ENCODE measurements at regions not wholly inside any gene's neighbourhood (a gene's known extent, or its start where the extent isn't known, plus 50 kb on each side); places are given as distances from the start of the nearest gene placed in this dataset.
"Not testable (repeated sequence)": the region's sequence is repeated elsewhere in the genome, so short reads cannot be mapped to it uniquely, and the experiment has no call there.

DNA sequence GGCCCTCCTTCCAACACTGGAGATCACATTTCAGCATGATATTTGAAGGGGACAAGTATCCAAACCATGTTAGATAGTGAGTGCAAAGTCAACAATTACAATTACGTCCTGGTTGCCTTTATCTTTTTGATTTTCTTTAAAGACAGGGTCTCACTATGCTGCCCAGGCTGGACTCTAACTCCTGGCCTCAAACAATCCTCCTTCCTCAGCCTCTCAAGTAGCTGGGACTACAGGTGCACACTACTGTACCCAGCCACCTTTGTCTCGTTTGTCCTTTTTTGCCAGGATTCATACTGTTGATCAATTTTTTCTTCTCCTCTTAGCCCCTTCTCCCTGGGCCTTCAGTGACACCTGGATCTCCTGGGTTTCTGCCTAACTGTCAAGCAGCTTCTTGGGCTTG lies 240.5 kb upstream of the FANCL start:
- H3K4me3 ChIP-seq (ENCODE audit: low read depth, low read length): no peak overlapping the region
- no peak for TF ChIP-seq CTCF (IDR thresholded peaks at IDR 0.05; ENCODE audit: low read depth, low read length, missing control alignments)
- DNase-seq (ENCODE audit: low read depth): no peak

- DNase-seq (ENCODE audit: low read depth): no peak
- no peak for TF ChIP-seq CTCF (IDR thresholded peaks at IDR 0.05; ENCODE audit: low read depth, low read length, missing control alignments)
Measured at GRCh38 chr2:58480141-58480540, 239.0 kb upstream of the FANCL start.

DNA sequence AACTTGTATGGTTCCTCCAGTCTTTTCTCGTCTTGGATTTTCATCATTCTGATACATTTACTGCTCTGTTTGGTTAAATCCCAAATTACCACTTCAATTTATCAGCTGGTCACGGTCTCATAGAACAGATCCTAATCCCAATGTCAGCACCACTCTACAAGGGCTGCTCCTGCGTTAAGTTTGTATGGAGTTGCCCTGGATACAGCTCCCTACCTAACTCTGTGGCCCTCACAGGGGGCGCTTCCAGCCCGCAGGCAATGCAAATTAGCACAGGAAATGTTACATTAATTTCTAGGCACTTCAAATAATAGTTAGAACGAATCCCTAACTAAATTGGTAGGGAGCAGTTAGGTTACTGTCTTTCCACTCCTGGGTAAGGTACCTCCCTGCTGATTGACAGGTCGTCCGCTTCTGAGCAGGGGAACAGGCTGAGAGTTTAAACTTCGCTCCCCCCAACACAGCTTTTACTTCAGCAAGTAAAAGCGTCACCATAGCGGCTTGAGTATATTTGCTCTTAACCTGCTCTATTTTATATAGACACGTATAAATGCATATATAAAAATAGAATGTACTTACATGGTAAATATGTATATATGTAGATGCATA lies 238.5 kb upstream of the FANCL start:
- no peak for DNase-seq (ENCODE audit: low read depth)
- H3K4me3 ChIP-seq (ENCODE audit: low read depth, low read length): no peak overlapping the region
- TF ChIP-seq CTCF (IDR thresholded peaks at IDR 0.05; ENCODE audit: low read depth, low read length, missing control alignments): no peak

More at GRCh38 chr2:58480141-58480540, 239.0 kb upstream of the FANCL start:
- no peak overlapping the region for H3K4me3 ChIP-seq (ENCODE audit: low read depth, low read length)

DNA sequence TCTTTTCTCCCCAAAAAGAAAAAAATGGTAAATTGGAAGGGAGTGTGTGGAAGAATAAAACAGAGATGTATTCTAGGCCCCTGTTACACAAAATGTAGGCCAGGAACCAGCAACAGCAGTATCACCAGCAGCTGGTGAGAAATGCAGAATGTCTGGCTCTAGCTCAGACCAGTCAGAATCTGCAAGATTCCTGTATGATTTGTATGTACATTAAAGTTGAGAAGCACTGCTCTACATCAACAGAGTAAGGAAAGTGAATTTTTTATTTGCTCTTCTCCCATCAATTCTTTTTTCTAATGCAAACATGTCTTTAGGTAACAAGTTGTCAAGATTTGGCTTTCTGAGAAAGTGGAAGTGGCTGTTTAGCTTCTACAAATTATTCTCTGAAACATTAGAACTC lies 235.4 kb upstream of the FANCL start:
- no peak overlapping the region for H3K4me3 ChIP-seq (ENCODE audit: low read depth, low read length)
- TF ChIP-seq CTCF (IDR thresholded peaks at IDR 0.05; ENCODE audit: low read depth, low read length, missing control alignments): no peak
- no peak for DNase-seq (ENCODE audit: low read depth)

DNA sequence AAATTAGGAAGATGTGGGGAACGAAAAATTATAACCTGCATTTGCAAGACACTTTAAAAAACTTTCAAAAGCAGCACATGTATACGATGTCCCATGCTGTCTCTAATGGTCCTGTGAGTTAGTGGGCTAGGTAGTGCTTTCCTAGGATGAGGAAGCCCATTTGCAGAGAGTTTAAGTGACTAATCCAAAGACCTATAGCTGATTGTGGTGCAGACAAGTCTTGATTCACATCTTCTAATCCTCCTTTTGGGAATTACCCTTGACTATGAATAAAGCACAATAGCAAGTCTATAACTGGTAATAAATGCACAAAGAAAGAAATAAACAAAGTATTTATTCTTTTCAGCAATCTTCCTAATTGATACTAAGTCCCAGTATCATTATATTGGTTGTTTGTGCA lies 234.6 kb upstream of the FANCL start:
- no peak for DNase-seq (ENCODE audit: low read depth)
- H3K4me3 ChIP-seq (ENCODE audit: low read depth, low read length): no peak overlapping the region
- no peak for TF ChIP-seq CTCF (IDR thresholded peaks at IDR 0.05; ENCODE audit: low read depth, low read length, missing control alignments)

- TF ChIP-seq CTCF (IDR thresholded peaks at IDR 0.05; ENCODE audit: low read depth, low read length, missing control alignments): no peak
- no peak for DNase-seq (ENCODE audit: low read depth)
- no peak overlapping the region for H3K4me3 ChIP-seq (ENCODE audit: low read depth, low read length)
Measured at GRCh38 chr2:58473165-58473564, 232.0 kb upstream of the FANCL start.

- no peak for TF ChIP-seq CTCF (IDR thresholded peaks at IDR 0.05; ENCODE audit: low read depth, low read length, missing control alignments)
- DNase-seq (ENCODE audit: low read depth): no peak
- H3K4me3 ChIP-seq (ENCODE audit: low read depth, low read length): no peak overlapping the region
Measured at GRCh38 chr2:58466804-58467203, 225.7 kb upstream of the FANCL start.

DNA sequence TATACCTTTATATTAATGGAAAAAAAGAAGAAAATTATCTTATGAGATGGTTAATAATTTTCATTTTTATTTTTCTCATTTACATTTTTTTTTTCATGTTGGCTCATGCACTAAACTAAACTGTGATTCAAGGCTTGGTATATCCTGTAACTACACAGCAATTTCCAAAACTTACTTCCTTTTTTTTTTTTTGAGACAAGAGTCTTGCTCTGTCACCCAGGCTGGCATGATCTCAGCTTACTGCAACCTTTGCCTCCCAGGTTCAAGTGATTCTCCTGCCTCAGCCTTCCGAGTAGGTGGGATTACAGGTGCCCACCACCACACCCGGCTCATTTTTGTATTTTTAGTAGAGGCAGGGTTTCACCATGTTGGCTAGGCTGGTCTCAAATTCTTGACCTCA lies 224.9 kb upstream of the FANCL start:
- DNase-seq (ENCODE audit: low read depth); H3K4me3 ChIP-seq (ENCODE audit: low read depth, low read length): not testable (repeated sequence)
